IMR-90 (cell line): ENCODE measurements at regions not wholly inside any gene's neighbourhood (a gene's known extent, or its start where the extent isn't known, plus 50 kb on each side); places are given as distances from the start of the nearest gene placed in this dataset.

Source experiments
- ATAC-seq: fragments of 200-7000 bp; cut with Tn5 transposase; 2 replicates; pipeline ENCODE4 v1.9.1; 2020; ENCODE audit warnings: low read depth, mild to moderate bottlenecking, moderate library complexity
- BruUV-seq: library from RNA; stranded (reverse); fragments of 400-500 nt; replicated peaks from 2 replicates; lab custom pipeline; 2021; lab: Mats Ljungman, UMichigan
- CTCF ChIA-PET: fragments of 300-600 bp; formaldehyde crosslinking; extraction: SDS; loops from one replicate; lab custom pipeline; 2021; ENCODE audit warnings: antibody characterized with exemption; lab: Yijun Ruan, JAX
- POLR2A ChIA-PET: fragments of 300-600 bp; sonication (Branson Sonifier 250); formaldehyde crosslinking; loops from one replicate; lab custom pipeline; 2022; ENCODE audit warnings: antibody characterized with exemption; ENCODE audit not compliant: unreplicated experiment; lab: Charles Lee
- DNase-seq: peaks from one replicate; pipeline ENCODE4 v3.0.0; 2013
- H2AFZ ChIP-seq: replicated peaks from 2 replicates; pipeline ENCODE3; 2013; ENCODE audit warnings: low read length, mild to moderate bottlenecking; ENCODE audit not compliant: poor library complexity
- H2AK5ac ChIP-seq: 2 replicates; pipeline ENCODE4 v1.6.1; 2013; ENCODE audit warnings: low read depth, low read length, inconsistent platforms
- H2AK9ac ChIP-seq: replicated peaks from 2 replicates; pipeline ENCODE3; 2013; ENCODE audit warnings: mild to moderate bottlenecking, low read depth, low read length, moderate library complexity; ENCODE audit not compliant: poor library complexity
- H2BK120ac ChIP-seq: 2 replicates; pipeline ENCODE4 v1.6.1; 2013; ENCODE audit warnings: low read depth, low read length, inconsistent platforms
- H2BK15ac ChIP-seq: 3 replicates; pipeline ENCODE4 v1.6.1; 2013; ENCODE audit warnings: low read depth, low read length, inconsistent platforms
- H2BK20ac ChIP-seq: 2 replicates; pipeline ENCODE4 v1.6.1; 2013; ENCODE audit warnings: low read depth, mild to moderate bottlenecking, inconsistent platforms, low read length, moderate library complexity
- H2BK5ac ChIP-seq: 2 replicates; pipeline ENCODE4 v1.6.1; 2013; ENCODE audit warnings: mild to moderate bottlenecking, low read depth, low read length, inconsistent platforms; ENCODE audit not compliant: poor library complexity, severe bottlenecking
- H3K14ac ChIP-seq: replicated peaks from 2 replicates; pipeline ENCODE4 v1.6.1; 2013; ENCODE audit warnings: low read depth, low read length, inconsistent platforms
- H3K18ac ChIP-seq: 2 replicates; pipeline ENCODE4 v1.6.1; 2013; ENCODE audit warnings: low read depth, low read length, control low read depth
- H3K23ac ChIP-seq: 2 replicates; pipeline ENCODE4 v1.6.1; 2013; ENCODE audit warnings: low read depth, low read length, inconsistent platforms
- H3K27ac ChIP-seq: 2 replicates; pipeline ENCODE4 v1.5.1; 2013; ENCODE audit warnings: mild to moderate bottlenecking, control low read depth, low read length; ENCODE audit not compliant: insufficient read depth
- H3K27me3 ChIP-seq: 2 replicates; pipeline ENCODE4 v1.6.1; 2013; ENCODE audit warnings: low read length; ENCODE audit not compliant: control insufficient read depth, insufficient read depth
- H3K36me3 ChIP-seq: 2 replicates; pipeline ENCODE4 v1.6.1; 2013; ENCODE audit warnings: low read length, mixed read lengths; ENCODE audit not compliant: control insufficient read depth, insufficient read depth
- H3K4ac ChIP-seq: 2 replicates; pipeline ENCODE4 v1.6.1; 2013; ENCODE audit warnings: low read depth, low read length, inconsistent platforms
- H3K4me1 ChIP-seq: 2 replicates; pipeline ENCODE4 v1.6.1; 2013; ENCODE audit warnings: low read length, mixed read lengths; ENCODE audit not compliant: control insufficient read depth, insufficient read depth
- H3K4me2 ChIP-seq: 2 replicates; pipeline ENCODE4 v1.6.1; 2013; ENCODE audit warnings: low read depth, mild to moderate bottlenecking, control low read depth, low read length, moderate library complexity
- H3K4me3 ChIP-seq: 2 replicates; pipeline ENCODE4 v1.5.1; 2013; ENCODE audit warnings: low read depth, mild to moderate bottlenecking, control low read depth, low read length, moderate library complexity; ENCODE audit not compliant: insufficient read depth
- H3K56ac ChIP-seq: 2 replicates; pipeline ENCODE4 v1.6.1; 2013; ENCODE audit warnings: low read length, inconsistent platforms; ENCODE audit not compliant: insufficient read depth; ENCODE audit errors: extremely low read depth
- H3K79me1 ChIP-seq, 2 experiments: 2 replicates each; pipeline ENCODE4 v1.6.1; 2013; ENCODE audit warnings: low read length in 2 of 2, inconsistent platforms in 1 of 2, low read depth in 1 of 2
- H3K9ac ChIP-seq: 2 replicates; pipeline ENCODE4 v1.6.1; 2013; ENCODE audit warnings: low read depth, low read length, control low read depth
- H3K9me1 ChIP-seq: 2 replicates; pipeline ENCODE4 v1.6.1; 2013; ENCODE audit warnings: low read length, inconsistent platforms; ENCODE audit not compliant: insufficient read depth
- H3K9me3 ChIP-seq: 2 replicates; pipeline ENCODE4 v1.6.1; 2013; ENCODE audit warnings: low read length; ENCODE audit not compliant: control insufficient read depth, insufficient read depth
- H4K20me1 ChIP-seq: 2 replicates; pipeline ENCODE4 v1.6.1; 2013; ENCODE audit warnings: low read length, inconsistent platforms; ENCODE audit not compliant: insufficient read depth
- H4K5ac ChIP-seq: 2 replicates; pipeline ENCODE4 v1.6.1; 2013; ENCODE audit warnings: mild to moderate bottlenecking, low read depth, low read length, control low read depth
- H4K8ac ChIP-seq, 2 experiments: 2 replicates each; pipeline ENCODE4 v1.6.1; 2013; ENCODE audit warnings: low read depth in 2 of 2, low read length in 2 of 2, control low read depth in 1 of 2, inconsistent platforms in 1 of 2
- H4K91ac ChIP-seq: 2 replicates; pipeline ENCODE4 v1.6.1; 2013; ENCODE audit warnings: low read depth, low read length, inconsistent platforms; ENCODE audit not compliant: insufficient read depth
- BHLHE40 ChIP-seq: fragments of 150-350 bp; IDR thresholded peaks from 2 replicates; pipeline ENCODE4 v1.6.1; 2016; ENCODE audit warnings: mild to moderate bottlenecking, low read depth, low read length
- CEBPB ChIP-seq: IDR thresholded peaks from 2 replicates; pipeline ENCODE4 v1.6.1; 2012; ENCODE audit warnings: low read depth, low read length, improper control_type of control experiment
- CHD1 ChIP-seq: IDR thresholded peaks from 2 replicates; pipeline ENCODE4 v1.6.1; 2012; ENCODE audit warnings: low read depth, low read length, improper control_type of control experiment
- CTCF ChIP-seq: conservative IDR thresholded peaks from 2 replicates; pipeline ENCODE4 v1.5.1; 2012; ENCODE audit warnings: mild to moderate bottlenecking, low read depth, low read length, improper control_type of control experiment
- ELK1 ChIP-seq: fragments of 150-350 bp; IDR thresholded peaks from 2 replicates; pipeline ENCODE4 v1.6.1; 2016; ENCODE audit warnings: low read depth, mild to moderate bottlenecking, low read length, moderate library complexity, borderline replicate concordance
- FOS ChIP-seq: fragments of 150-350 bp; IDR thresholded peaks from 2 replicates; pipeline ENCODE4 v1.6.1; 2016; ENCODE audit warnings: low read depth, low read length
- MAFK ChIP-seq: IDR thresholded peaks from 2 replicates; pipeline ENCODE4 v1.6.1; 2012; ENCODE audit warnings: low read depth, low read length, improper control_type of control experiment
- MAZ ChIP-seq: IDR thresholded peaks from 2 replicates; pipeline ENCODE4 v1.6.1; 2012; ENCODE audit warnings: low read depth, mild to moderate bottlenecking, low read length, improper control_type of control experiment, moderate library complexity, borderline replicate concordance
- MXI1 ChIP-seq: IDR thresholded peaks from 2 replicates; pipeline ENCODE4 v1.6.1; 2012; ENCODE audit warnings: low read depth, mild to moderate bottlenecking, low read length, moderate library complexity, borderline replicate concordance
- NFE2L2 ChIP-seq: fragments of 150-350 bp; IDR thresholded peaks from 2 replicates; pipeline ENCODE4 v1.6.1; 2016; ENCODE audit warnings: low read depth, mild to moderate bottlenecking, low read length
- POLR2A ChIP-seq: IDR thresholded peaks from 2 replicates; pipeline ENCODE4 v1.6.1; 2012; ENCODE audit warnings: mild to moderate bottlenecking, low read depth, low read length
- RAD21 ChIP-seq: IDR thresholded peaks from 2 replicates; pipeline ENCODE4 v1.6.1; 2012; ENCODE audit warnings: low read length, improper control_type of control experiment
- RCOR1 ChIP-seq: IDR thresholded peaks from 2 replicates; pipeline ENCODE4 v1.6.1; 2012; ENCODE audit warnings: mild to moderate bottlenecking, low read length, improper control_type of control experiment; ENCODE audit not compliant: insufficient replicate concordance
- RFX5 ChIP-seq: IDR thresholded peaks from 2 replicates; pipeline ENCODE4 v1.8.0; 2012; ENCODE audit warnings: low read depth, mild to moderate bottlenecking, low read length, moderate library complexity
- SMC3 ChIP-seq: fragments of 150-350 bp; IDR thresholded peaks from 2 replicates; pipeline ENCODE4 v1.6.1; 2016; ENCODE audit warnings: low read depth, mild to moderate bottlenecking, antibody characterized with exemption, low read length, moderate library complexity
- WGBS, 2 experiments: methylation state at CpG; one replicate each; pipeline versions ENCODE4 v1.1.5 to v1.1.7; 2013; ENCODE audit warnings: missing lambda C conversion rate in 2 of 2; ENCODE audit not compliant: insufficient read length in 1 of 2; ENCODE audit errors: extremely low coverage in 2 of 2; 5-methylcytosine and 5-hydroxymethylcytosine counted together
- dilution Hi-C: fragments of 300-500 bp; cut with HindIII; formaldehyde crosslinking; loops from one replicate; pipeline ENCODE4 v1.14.3; 2018; ENCODE audit warnings: low sequenced_read_pairs; ENCODE audit not compliant: unreplicated experiment
- in situ Hi-C: fragments of 300-500 bp; cut with MboI; formaldehyde crosslinking; loops from 3 replicates; pipeline ENCODE4 v1.14.3; 2019; ENCODE audit warnings: low sequenced_read_pairs, inconsistent platforms, mixed read lengths
- intact Hi-C: fragments of 100-400 bp; cut with micrococcal nuclease; formaldehyde crosslinking; loops from 2 replicates; pipeline ENCODE4 v1.10.0; 2022
- TF ChIP-seq, protein P1 (sequence below): fragments of 150-350 bp; IDR thresholded peaks from 2 replicates; pipeline ENCODE4 v1.6.1; 2017; ENCODE audit warnings: mild to moderate bottlenecking, antibody characterized with exemption, low read length, low read depth

- H4K5ac ChIP-seq: peak overlapping the region; percentile 65
These were observed 94.2 kb upstream of the FSHR start for GRCh38 chr2:49248506-49248905.

More at GRCh38 chr2:49248506-49248905, 94.2 kb upstream of the FSHR start:
- Histone ChIP-seq H2AFZ (peak overlapping the region; percentile 47), H3K27me3 (no peaks in the 10 kb centered on the region), H2AK9ac (no peak overlapping the region), H3K9me1 (no peaks in the 10 kb centered on the region; the same call in 1 of the 2 replicates), H3K79me1 (no peaks in the 10 kb centered on the region), H2BK5ac (peak overlapping the region; percentile 87), H3K27ac (peak overlapping the region; percentile 98; the same call in 1 of the 2 replicates), H2AK5ac (no peak overlapping the region), H4K91ac (no peak overlapping the region), H3K56ac (no peak overlapping the region), H3K4me3 (no peak overlapping the region), H3K18ac (peak overlapping the region; percentile 97), H3K9ac (no peak overlapping the region), H3K9me3 (no peaks in the 10 kb centered on the region), H4K8ac (peak overlapping the region in 1 of 2 experiments; percentile 92; a peak in 2 of 4 replicates), H3K36me3 (no peaks in the 10 kb centered on the region), H3K4ac (peak overlapping the region; percentile 35; the same call in 1 of the 2 replicates), H2BK20ac (peak overlapping the region; percentile 52), H3K4me2 (peak overlapping the region; percentile 51), H3K23ac (peak overlapping the region; percentile 14; the same call in 1 of the 2 replicates), H4K20me1 (no peaks in the 10 kb centered on the region; the same call in 1 of the 2 replicates), H2BK15ac (no peak overlapping the region), H2BK120ac (peak overlapping the region; percentile 67), H3K4me1 (no peaks in the 10 kb centered on the region), H3K14ac (0 out of 2 replicates have a peak overlapping the region, but pooled peaks have one; percentile 5)
- WGBS, 2 experiments: no CpG with 5 or more reads among the region's 1 CpG
- BruUV-seq: no TSS peak
- dilution Hi-C loops (no loop called here), in situ Hi-C loops (no loop called here), intact Hi-C loops (loop anchor here (10.0 kb wide), 1 partner anchor 524 kb away; no protein-coding TSS in a partner anchor)
- no peak for TF ChIP-seq SMC3
- TF ChIP-seq, protein P1, sequence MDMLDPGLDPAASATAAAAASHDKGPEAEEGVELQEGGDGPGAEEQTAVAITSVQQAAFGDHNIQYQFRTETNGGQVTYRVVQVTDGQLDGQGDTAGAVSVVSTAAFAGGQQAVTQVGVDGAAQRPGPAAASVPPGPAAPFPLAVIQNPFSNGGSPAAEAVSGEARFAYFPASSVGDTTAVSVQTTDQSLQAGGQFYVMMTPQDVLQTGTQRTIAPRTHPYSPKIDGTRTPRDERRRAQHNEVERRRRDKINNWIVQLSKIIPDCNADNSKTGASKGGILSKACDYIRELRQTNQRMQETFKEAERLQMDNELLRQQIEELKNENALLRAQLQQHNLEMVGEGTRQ: no peak
- TF ChIP-seq BHLHE40: peak; percentile 46; the same call in 1 of the 2 replicates
- TF ChIP-seq CTCF: no peak
- TF ChIP-seq MAFK: no peak
- peak; percentile 80 for TF ChIP-seq NFE2L2
- no peak for TF ChIP-seq RAD21
- TF ChIP-seq CEBPB: peak; percentile 98
- TF ChIP-seq POLR2A: no peak
- TF ChIP-seq RCOR1: no peak
- no peak for TF ChIP-seq MXI1
- peak; percentile 98 for TF ChIP-seq FOS
- TF ChIP-seq ELK1: no peak
- no peak for TF ChIP-seq RFX5
- TF ChIP-seq MAZ: no peak
- TF ChIP-seq CHD1: no peak
- DNase-seq (peak; percentile 96), ATAC-seq (peak; percentile 94)
- CTCF ChIA-PET: interaction anchor here (0.6 kb wide), 1 partner anchor 173 kb away, joined by 3 read pairs; no protein-coding TSS in a partner anchor
- POLR2A ChIA-PET: no interaction called here
